ENCODE measurements at regions not wholly inside any gene's neighbourhood (a gene's known extent, or its start where the extent isn't known, plus 50 kb on each side); places are given as distances from the start of the nearest gene placed in this dataset.

DNA sequence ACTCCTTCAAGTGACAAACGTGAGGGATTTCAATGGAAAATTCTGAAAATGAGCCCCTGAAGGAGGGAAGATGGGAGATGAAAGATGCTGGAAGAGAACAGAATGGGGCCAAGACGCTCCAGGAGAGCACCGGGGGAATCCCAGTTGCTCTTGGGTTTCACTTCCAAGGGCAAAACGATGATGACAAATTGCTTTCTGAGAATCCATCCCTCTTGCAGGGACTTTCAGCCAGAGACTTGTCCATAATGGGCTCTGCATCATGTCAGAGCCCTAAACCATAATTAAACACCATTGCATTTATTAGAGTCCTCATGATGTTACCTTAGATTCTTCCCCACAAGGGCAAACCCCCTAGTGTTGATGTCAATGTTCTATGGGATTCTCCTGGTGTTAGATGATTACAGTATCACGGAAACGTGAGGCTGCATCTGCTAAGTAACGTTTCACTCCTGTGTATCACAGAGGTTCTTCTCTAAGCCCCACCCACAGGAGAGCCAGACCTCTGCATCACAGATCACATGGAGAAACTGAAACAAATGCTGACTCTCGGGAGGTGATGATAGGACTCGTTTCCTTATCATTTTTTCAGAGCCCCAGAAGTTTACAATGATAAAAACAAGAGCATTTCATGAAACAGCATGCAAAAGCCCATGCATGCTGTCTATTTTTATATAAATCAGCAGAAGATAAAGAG, 114.4 kb downstream of the TENT4A start:
- TF ChIP-seq, protein P1, sequence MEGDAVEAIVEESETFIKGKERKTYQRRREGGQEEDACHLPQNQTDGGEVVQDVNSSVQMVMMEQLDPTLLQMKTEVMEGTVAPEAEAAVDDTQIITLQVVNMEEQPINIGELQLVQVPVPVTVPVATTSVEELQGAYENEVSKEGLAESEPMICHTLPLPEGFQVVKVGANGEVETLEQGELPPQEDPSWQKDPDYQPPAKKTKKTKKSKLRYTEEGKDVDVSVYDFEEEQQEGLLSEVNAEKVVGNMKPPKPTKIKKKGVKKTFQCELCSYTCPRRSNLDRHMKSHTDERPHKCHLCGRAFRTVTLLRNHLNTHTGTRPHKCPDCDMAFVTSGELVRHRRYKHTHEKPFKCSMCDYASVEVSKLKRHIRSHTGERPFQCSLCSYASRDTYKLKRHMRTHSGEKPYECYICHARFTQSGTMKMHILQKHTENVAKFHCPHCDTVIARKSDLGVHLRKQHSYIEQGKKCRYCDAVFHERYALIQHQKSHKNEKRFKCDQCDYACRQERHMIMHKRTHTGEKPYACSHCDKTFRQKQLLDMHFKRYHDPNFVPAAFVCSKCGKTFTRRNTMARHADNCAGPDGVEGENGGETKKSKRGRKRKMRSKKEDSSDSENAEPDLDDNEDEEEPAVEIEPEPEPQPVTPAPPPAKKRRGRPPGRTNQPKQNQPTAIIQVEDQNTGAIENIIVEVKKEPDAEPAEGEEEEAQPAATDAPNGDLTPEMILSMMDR (conservative IDR thresholded peaks at IDR 0.05; ENCODE audit: low read length) = no peak
- no peak for TF ChIP-seq EZH2phosphoT487 (IDR thresholded peaks at IDR 0.05; ENCODE audit: borderline replicate concordance, low read depth, low read length)
